Raji (cell line): ENCODE measurements at regions not wholly inside any gene's neighbourhood (a gene's known extent, or its start where the extent isn't known, plus 50 kb on each side); places are given as distances from the start of the nearest gene placed in this dataset.

Experiments used
- POLR2A ChIP-seq: IDR thresholded peaks from 2 replicates; pipeline ENCODE4 v1.6.1; 2011; ENCODE audit warnings: low read depth, low read length, control low read depth; ENCODE audit not compliant: insufficient read depth

- no peak for TF ChIP-seq POLR2A
Observed at GRCh38 chrX:7789200-7789599, 53.8 kb upstream of the VCX start.

GRCh38 chrX:7788334-7788733 lies 54.6 kb upstream of the VCX start:
- no peak for TF ChIP-seq POLR2A

- TF ChIP-seq POLR2A, result no peak
Observed at GRCh38 chrX:7787714-7788113, 55.3 kb upstream of the VCX start.

GRCh38 chrX:7784580-7784979 lies 58.4 kb upstream of the VCX start:
- no peak for TF ChIP-seq POLR2A

GRCh38 chrX:7779644-7780043 lies 63.3 kb upstream of the VCX start:
- TF ChIP-seq POLR2A, result no peak

GRCh38 chrX:7775987-7776386 lies 67.0 kb upstream of the VCX start:
- TF ChIP-seq POLR2A, result no peak

GRCh38 chrX:7771788-7772438 lies 71.1 kb upstream of the VCX start:
- no peak for TF ChIP-seq POLR2A

GRCh38 chrX:7759830-7760229 lies 83.1 kb upstream of the VCX start:
- no peak for TF ChIP-seq POLR2A

GRCh38 chrX:7746856-7747255 lies 96.1 kb upstream of the VCX start:
- no peak for TF ChIP-seq POLR2A

GRCh38 chrX:7730071-7730470 lies 112.9 kb upstream of the VCX start:
- no peak for TF ChIP-seq POLR2A

GRCh38 chrX:7720519-7720918 lies 122.5 kb upstream of the VCX start:
- TF ChIP-seq POLR2A, result no peak

- no peak for TF ChIP-seq POLR2A
Observed at GRCh38 chrX:7714351-7714750, 128.6 kb upstream of the VCX start.

GRCh38 chrX:7711167-7711566 lies 131.8 kb upstream of the VCX start:
- TF ChIP-seq POLR2A, result no peak

GRCh38 chrX:7709845-7710244 lies 133.1 kb upstream of the VCX start:
- no peak for TF ChIP-seq POLR2A

- TF ChIP-seq POLR2A, result no peak
Observed at GRCh38 chrX:7706032-7706431, 136.9 kb upstream of the VCX start.

- no peak for TF ChIP-seq POLR2A
Observed at GRCh38 chrX:7704205-7704604, 138.8 kb upstream of the VCX start.

- no peak for TF ChIP-seq POLR2A
Observed at GRCh38 chrX:7698248-7698647, 144.7 kb upstream of the VCX start.
